ENCODE measurements at regions not wholly inside any gene's neighbourhood (a gene's known extent, or its start where the extent isn't known, plus 50 kb on each side); places are given as distances from the start of the nearest gene placed in this dataset.

GRCh38 chr3:28130836-28131235, 110.6 kb upstream of the CMC1 start:
- Mint-ChIP-seq H3K27me3 (no peaks in the 10 kb centered on the region), H3K4me3 (no peak overlapping the region), H3K27ac (no peak overlapping the region), H3K4me1 (ENCODE audit: low read depth) (no peaks in the 10 kb centered on the region), H3K9me3 (no peaks in the 10 kb centered on the region), H3K36me3 (ENCODE audit: low read depth) (no peaks in the 10 kb centered on the region)
- intact Hi-C loops (cut with micrococcal nuclease), result no loop called here

GRCh38 chr3:28132941-28133340, 108.5 kb upstream of the CMC1 start:
- no peak overlapping the region for H3K4me3 Mint-ChIP-seq

GRCh38 chr3:28134198-28134597, 107.2 kb upstream of the CMC1 start:
- peaks cover 5% of the 10 kb centered on the region for H3K27me3 Mint-ChIP-seq
- no peak overlapping the region for H3K4me3 Mint-ChIP-seq
- no peak overlapping the region for H3K27ac Mint-ChIP-seq
- intact Hi-C loops (cut with micrococcal nuclease), result no loop called here
- no peaks in the 10 kb centered on the region for H3K9me3 Mint-ChIP-seq
- H3K36me3 Mint-ChIP-seq (ENCODE audit: low read depth), result no peaks in the 10 kb centered on the region
- no peaks in the 10 kb centered on the region for H3K4me1 Mint-ChIP-seq (ENCODE audit: low read depth)

More at GRCh38 chr3:28132941-28133340, 108.5 kb upstream of the CMC1 start:
- Mint-ChIP-seq H3K27ac (no peak overlapping the region), H3K4me1 (ENCODE audit: low read depth) (no peaks in the 10 kb centered on the region), H3K9me3 (no peaks in the 10 kb centered on the region), H3K27me3 (peaks cover 5% of the 10 kb centered on the region), H3K36me3 (ENCODE audit: low read depth) (no peaks in the 10 kb centered on the region)
- intact Hi-C loops (cut with micrococcal nuclease), result no loop called here

- Mint-ChIP-seq H3K27ac (no peak overlapping the region), H3K36me3 (ENCODE audit: low read depth) (no peaks in the 10 kb centered on the region), H3K4me1 (ENCODE audit: low read depth) (no peaks in the 10 kb centered on the region), H3K4me3 (no peak overlapping the region), H3K9me3 (no peaks in the 10 kb centered on the region), H3K27me3 (peaks cover 5% of the 10 kb centered on the region)
- intact Hi-C loops (cut with micrococcal nuclease), result no loop called here
Observed at GRCh38 chr3:28134792-28135375, 106.5 kb upstream of the CMC1 start.

- intact Hi-C loops (cut with micrococcal nuclease), result no loop called here
- H3K27ac Mint-ChIP-seq, result no peak overlapping the region
- H3K4me1 Mint-ChIP-seq (ENCODE audit: low read depth), result no peaks in the 10 kb centered on the region
- no peaks in the 10 kb centered on the region for H3K36me3 Mint-ChIP-seq (ENCODE audit: low read depth)
- H3K4me3 Mint-ChIP-seq, result no peak overlapping the region
- no peaks in the 10 kb centered on the region for H3K9me3 Mint-ChIP-seq
- peaks cover 5% of the 10 kb centered on the region for H3K27me3 Mint-ChIP-seq
Observed at GRCh38 chr3:28136607-28137216, 104.7 kb upstream of the CMC1 start.

- no peaks in the 10 kb centered on the region for H3K4me1 Mint-ChIP-seq (ENCODE audit: low read depth)
- no peaks in the 10 kb centered on the region for H3K36me3 Mint-ChIP-seq (ENCODE audit: low read depth)
- intact Hi-C loops (cut with micrococcal nuclease), result no loop called here
- H3K27me3 Mint-ChIP-seq, result peaks cover 5% of the 10 kb centered on the region
- no peaks in the 10 kb centered on the region for H3K9me3 Mint-ChIP-seq
- H3K4me3 Mint-ChIP-seq, result no peak overlapping the region
- H3K27ac Mint-ChIP-seq, result no peak overlapping the region
Observed at GRCh38 chr3:28138043-28138610, 103.3 kb upstream of the CMC1 start.

GRCh38 chr3:28139288-28139687, 102.1 kb upstream of the CMC1 start:
- Mint-ChIP-seq H3K4me3 (no peak overlapping the region), H3K27me3 (peaks cover 5% of the 10 kb centered on the region), H3K4me1 (ENCODE audit: low read depth) (no peaks in the 10 kb centered on the region), H3K9me3 (no peaks in the 10 kb centered on the region), H3K27ac (no peak overlapping the region), H3K36me3 (ENCODE audit: low read depth) (no peaks in the 10 kb centered on the region)
- intact Hi-C loops (cut with micrococcal nuclease), result no loop called here

- Mint-ChIP-seq H3K4me1 (ENCODE audit: low read depth) (no peaks in the 10 kb centered on the region), H3K27ac (no peak overlapping the region), H3K4me3 (no peak overlapping the region), H3K27me3 (peaks cover 5% of the 10 kb centered on the region), H3K36me3 (ENCODE audit: low read depth) (no peaks in the 10 kb centered on the region), H3K9me3 (no peaks in the 10 kb centered on the region)
- intact Hi-C loops (cut with micrococcal nuclease), result no loop called here
Observed at GRCh38 chr3:28139967-28140634, 101.3 kb upstream of the CMC1 start.

GRCh38 chr3:28140664-28141063, 100.8 kb upstream of the CMC1 start:
- Mint-ChIP-seq H3K36me3 (ENCODE audit: low read depth) (no peaks in the 10 kb centered on the region), H3K9me3 (no peaks in the 10 kb centered on the region), H3K4me3 (no peak overlapping the region), H3K27me3 (peaks cover 5% of the 10 kb centered on the region), H3K4me1 (ENCODE audit: low read depth) (no peaks in the 10 kb centered on the region), H3K27ac (no peak overlapping the region)
- intact Hi-C loops (cut with micrococcal nuclease), result no loop called here

- Mint-ChIP-seq H3K36me3 (ENCODE audit: low read depth) (no peaks in the 10 kb centered on the region), H3K4me1 (ENCODE audit: low read depth) (no peaks in the 10 kb centered on the region)
- intact Hi-C loops (cut with micrococcal nuclease), result loop anchor here (10.0 kb wide), 2 partner anchors 95 to 435 kb away; partner anchors contain the start of gene CMC1
Observed at GRCh38 chr3:28149960-28150359, 91.5 kb upstream of the CMC1 start.

GRCh38 chr3:28150465-28151206, 90.8 kb upstream of the CMC1 start:
- Mint-ChIP-seq H3K27ac (no peak overlapping the region), H3K4me1 (ENCODE audit: low read depth) (no peaks in the 10 kb centered on the region), H3K36me3 (ENCODE audit: low read depth) (no peaks in the 10 kb centered on the region), H3K9me3 (peaks cover 6% of the 10 kb centered on the region), H3K4me3 (no peak overlapping the region), H3K27me3 (no peaks in the 10 kb centered on the region)
- intact Hi-C loops (cut with micrococcal nuclease), result loop anchor here (10.0 kb wide), 2 partner anchors 94 to 436 kb away; partner anchors contain the start of gene CMC1

More at GRCh38 chr3:28149960-28150359, 91.5 kb upstream of the CMC1 start:
- Mint-ChIP-seq H3K9me3 (no peaks in the 10 kb centered on the region), H3K27me3 (no peaks in the 10 kb centered on the region), H3K27ac (no peak overlapping the region), H3K4me3 (no peak overlapping the region)

GRCh38 chr3:28151207-28151550, 90.2 kb upstream of the CMC1 start:
- no peak overlapping the region for H3K4me3 Mint-ChIP-seq
- H3K27ac Mint-ChIP-seq, result no peak overlapping the region
- peaks cover 9% of the 10 kb centered on the region for H3K9me3 Mint-ChIP-seq
- no peaks in the 10 kb centered on the region for H3K36me3 Mint-ChIP-seq (ENCODE audit: low read depth)
- H3K27me3 Mint-ChIP-seq, result no peaks in the 10 kb centered on the region
- no peaks in the 10 kb centered on the region for H3K4me1 Mint-ChIP-seq (ENCODE audit: low read depth)
- intact Hi-C loops (cut with micrococcal nuclease), result loop anchor here (10.0 kb wide), 2 partner anchors 94 to 436 kb away; partner anchors contain the start of gene CMC1

GRCh38 chr3:28151608-28152228, 89.7 kb upstream of the CMC1 start:
- H3K4me1 Mint-ChIP-seq (ENCODE audit: low read depth), result no peaks in the 10 kb centered on the region
- H3K9me3 Mint-ChIP-seq, result peaks cover 9% of the 10 kb centered on the region
- H3K4me3 Mint-ChIP-seq, result no peak overlapping the region
- no peaks in the 10 kb centered on the region for H3K36me3 Mint-ChIP-seq (ENCODE audit: low read depth)
- intact Hi-C loops (cut with micrococcal nuclease), result loop anchor here (10.0 kb wide), 2 partner anchors 93 to 437 kb away; partner anchors contain the start of gene CMC1
- H3K27ac Mint-ChIP-seq, result no peak overlapping the region
- H3K27me3 Mint-ChIP-seq, result no peaks in the 10 kb centered on the region

Measured in dendritic cell treated with granulocyte-macrophage colony-stimulating factor and Interleukin-4, amounts not matched to agents 40 ng/mL and 50 ng/mL, for 4 days (primary cell).